GM19468 (cell line): ENCODE measurements at regions not wholly inside any gene's neighbourhood (a gene's known extent, or its start where the extent isn't known, plus 50 kb on each side); places are given as distances from the start of the nearest gene placed in this dataset.
"Not testable (repeated sequence)": the region's sequence is repeated elsewhere in the genome, so short reads cannot be mapped to it uniquely, and the experiment has no call there.

ENCODE experiments used
- ATAC-seq: cut with Tn5 transposase; IDR thresholded peaks from one replicate; pipeline ENCODE4 v1.9.1; 2021; ENCODE audit warnings: mild to moderate bottlenecking, moderate library complexity, moderate number of reproducible peaks; ENCODE audit not compliant: unreplicated experiment; ENCODE audit errors: extremely low read depth

GRCh38 chr7:15057272-15057671 lies 154.7 kb upstream of the DGKB start:
- ATAC-seq = no peak

GRCh38 chr7:15054304-15054703 lies 151.8 kb upstream of the DGKB start:
- ATAC-seq = not testable (repeated sequence)

- no peak for ATAC-seq
Observed at GRCh38 chr7:15049157-15049556, 146.6 kb upstream of the DGKB start.

- ATAC-seq = no peak
Observed at GRCh38 chr7:15046861-15047260, 144.3 kb upstream of the DGKB start.

GRCh38 chr7:15043931-15044330 lies 141.4 kb upstream of the DGKB start:
- ATAC-seq = no peak

GRCh38 chr7:15042285-15043065 lies 139.9 kb upstream of the DGKB start:
- ATAC-seq = no peak

GRCh38 chr7:15041226-15041625 lies 138.7 kb upstream of the DGKB start:
- ATAC-seq = no peak

- ATAC-seq = no peak
Observed at GRCh38 chr7:15035814-15036213, 133.3 kb upstream of the DGKB start.

GRCh38 chr7:15033039-15033438 lies 130.5 kb upstream of the DGKB start:
- ATAC-seq = no peak

- no peak for ATAC-seq
Observed at GRCh38 chr7:15018981-15019380, 116.4 kb upstream of the DGKB start.

- no peak for ATAC-seq
Observed at GRCh38 chr7:15016766-15017165, 114.2 kb upstream of the DGKB start.

- ATAC-seq = no peak
Observed at GRCh38 chr7:15016315-15016667, 113.7 kb upstream of the DGKB start.

- peak; percentile 61 for ATAC-seq
Observed at GRCh38 chr7:15015545-15016314, 113.2 kb upstream of the DGKB start.

- no peak for ATAC-seq
Observed at GRCh38 chr7:15012135-15012534, 109.6 kb upstream of the DGKB start.

GRCh38 chr7:15011289-15011688 lies 108.7 kb upstream of the DGKB start:
- ATAC-seq = no peak

- no peak for ATAC-seq
Observed at GRCh38 chr7:15007507-15007906, 105.0 kb upstream of the DGKB start.

- ATAC-seq = no peak
Observed at GRCh38 chr7:15005672-15006071, 103.1 kb upstream of the DGKB start.

GRCh38 chr7:15000157-15000556 lies 97.6 kb upstream of the DGKB start:
- no peak for ATAC-seq

- ATAC-seq = no peak
Observed at GRCh38 chr7:14999331-14999730, 96.8 kb upstream of the DGKB start.

- ATAC-seq = no peak
Observed at GRCh38 chr7:14995774-14996173, 93.2 kb upstream of the DGKB start.

- no peak for ATAC-seq
Observed at GRCh38 chr7:14988941-14989340, 86.4 kb upstream of the DGKB start.

- no peak for ATAC-seq
Observed at GRCh38 chr7:14978687-14979086, 76.1 kb upstream of the DGKB start.
